GM04504 (cell line): ENCODE measurements at regions not wholly inside any gene's neighbourhood (a gene's known extent, or its start where the extent isn't known, plus 50 kb on each side); places are given as distances from the start of the nearest gene placed in this dataset.

Experiments used
- DNase-seq: peaks from one replicate; pipeline ENCODE4 v3.0.0-alpha.2; 2012; ENCODE audit warnings: low read depth

DNA sequence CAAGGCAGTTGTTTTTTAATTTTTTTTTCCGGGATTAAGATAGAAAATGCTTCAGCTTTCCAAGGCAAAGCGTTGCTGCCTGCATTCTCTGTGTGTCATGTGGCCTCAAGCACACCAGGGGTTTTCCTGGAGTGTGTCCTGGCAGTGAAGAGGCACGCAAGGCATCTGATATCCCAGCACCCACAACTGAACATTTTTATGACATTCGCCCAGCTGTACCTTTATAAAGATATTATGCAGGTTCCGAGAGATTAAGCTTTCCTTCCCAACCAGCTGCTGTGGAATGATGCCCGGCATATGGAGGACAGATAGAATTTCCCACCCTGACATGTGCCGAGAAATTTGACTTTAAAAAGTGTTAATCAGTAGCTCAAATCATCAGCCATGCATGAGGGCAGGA, 205.6 kb downstream of the GADD45G start:
- no peak for DNase-seq

DNA sequence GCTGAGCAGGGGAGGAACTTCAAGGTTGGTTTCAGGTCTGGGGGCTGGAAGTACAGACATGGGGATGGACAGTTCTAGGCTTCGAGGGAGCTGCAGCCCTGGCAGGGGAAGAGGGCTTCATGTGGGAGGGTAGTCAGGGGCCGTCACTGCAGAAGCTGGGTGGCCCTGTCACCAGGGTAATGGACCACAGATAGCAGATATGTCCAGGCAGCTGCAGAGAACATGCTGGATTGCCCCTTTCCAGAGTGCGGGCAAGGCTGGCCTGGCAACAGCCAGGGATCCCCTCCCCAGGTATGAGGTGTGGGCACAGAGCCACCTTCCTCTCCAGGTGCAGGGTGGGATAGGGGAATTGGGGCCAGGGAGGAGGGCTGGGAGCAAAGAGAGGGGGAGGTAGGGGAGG, 206.5 kb downstream of the GADD45G start:
- no peak for DNase-seq

DNA sequence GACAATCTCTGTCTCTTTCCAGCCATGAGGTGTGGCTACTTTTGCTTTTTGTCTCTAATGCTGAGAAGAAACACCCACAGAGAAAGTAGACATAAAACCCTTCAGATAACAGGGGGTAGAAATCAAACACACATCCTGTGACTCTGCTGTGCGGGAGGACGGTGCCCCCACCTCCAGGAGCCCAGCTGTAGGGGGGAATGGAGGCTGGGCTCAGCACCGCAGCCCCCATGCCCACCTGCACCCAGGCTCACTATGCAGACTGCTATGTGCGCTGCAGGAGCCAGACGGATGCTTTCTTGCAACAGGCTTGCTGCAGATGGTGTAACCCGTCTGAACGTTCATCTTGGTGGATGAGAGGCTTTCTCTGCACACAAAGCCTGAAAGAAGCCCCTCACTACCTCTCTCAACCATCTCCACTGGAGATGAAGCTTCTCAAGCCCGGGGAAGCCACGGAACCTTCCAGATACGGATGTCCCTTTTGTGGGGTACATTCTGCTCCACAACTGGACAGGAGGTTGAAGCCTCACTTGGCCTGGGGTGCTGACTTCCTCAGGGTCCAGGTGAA, 207.2 kb downstream of the GADD45G start:
- no peak for DNase-seq

DNA sequence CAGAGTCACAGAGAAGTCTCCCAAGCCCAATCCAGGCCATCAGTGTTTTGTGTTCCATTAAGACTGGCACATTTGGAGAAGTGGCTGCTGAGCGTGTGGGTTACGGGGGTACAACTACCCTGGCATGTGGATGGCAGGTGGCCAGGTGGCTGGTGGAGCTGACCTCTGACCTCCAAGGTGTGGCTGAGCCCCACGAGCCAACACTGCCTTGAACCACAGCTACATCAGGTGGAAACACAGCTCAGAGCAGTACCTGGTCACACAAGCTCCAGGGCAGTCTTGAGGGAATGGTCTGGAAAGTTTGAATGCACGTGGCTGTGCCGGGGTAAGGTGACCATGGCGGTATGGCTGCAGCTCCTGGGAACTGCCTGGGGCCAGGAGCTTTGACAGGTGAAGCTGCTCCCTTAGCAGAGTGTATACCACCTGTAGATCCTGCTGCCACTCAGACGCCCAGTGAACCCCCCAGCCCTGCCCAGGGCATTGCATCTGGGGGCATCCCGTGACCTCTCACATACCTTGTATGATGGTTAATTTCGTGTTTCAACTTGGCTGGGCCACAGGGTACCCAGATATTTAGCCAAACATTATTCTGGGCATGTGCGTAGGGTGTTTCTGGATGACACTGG, 207.9 kb downstream of the GADD45G start:
- no peak for DNase-seq

- no peak for DNase-seq
These were observed 208.7 kb downstream of the GADD45G start for GRCh38 chr9:89813482-89813881.

DNA sequence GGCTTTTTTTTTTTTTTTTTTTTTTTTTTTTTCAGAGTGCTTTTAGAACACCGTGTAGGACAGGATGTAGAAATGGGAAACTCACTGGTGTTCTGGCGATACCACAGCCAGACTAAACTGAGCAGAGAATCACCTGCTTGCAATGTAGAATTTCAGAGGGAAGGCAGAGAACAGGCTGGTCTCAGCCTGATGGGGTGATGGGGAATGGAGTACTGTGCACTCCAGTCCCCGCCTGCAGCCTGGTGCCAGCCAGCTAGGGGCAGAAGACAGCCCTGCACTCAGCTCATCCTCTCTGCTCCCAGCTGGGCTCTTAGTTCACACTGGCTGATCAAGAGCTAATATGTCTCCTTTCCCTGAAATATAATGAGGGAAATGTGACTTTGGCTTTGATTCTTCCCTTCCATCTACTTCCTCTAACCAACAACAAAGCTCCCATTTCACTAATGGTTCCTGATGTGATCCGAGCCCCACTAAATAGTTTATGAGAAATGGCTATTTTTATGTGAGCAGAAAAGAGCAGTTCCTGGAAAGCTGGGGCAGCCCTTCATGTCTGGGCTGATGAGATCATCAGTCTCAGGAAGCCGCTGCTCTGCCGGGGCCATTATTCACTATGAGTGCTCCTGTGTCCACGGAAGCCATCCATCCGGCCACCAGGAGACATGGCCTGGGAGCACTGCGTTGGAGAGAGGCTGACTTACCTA, 209.7 kb downstream of the GADD45G start:
- DNase-seq, result peak; percentile 7

- no peak for DNase-seq
These were observed 210.5 kb downstream of the GADD45G start for GRCh38 chr9:89815061-89815902.

DNA sequence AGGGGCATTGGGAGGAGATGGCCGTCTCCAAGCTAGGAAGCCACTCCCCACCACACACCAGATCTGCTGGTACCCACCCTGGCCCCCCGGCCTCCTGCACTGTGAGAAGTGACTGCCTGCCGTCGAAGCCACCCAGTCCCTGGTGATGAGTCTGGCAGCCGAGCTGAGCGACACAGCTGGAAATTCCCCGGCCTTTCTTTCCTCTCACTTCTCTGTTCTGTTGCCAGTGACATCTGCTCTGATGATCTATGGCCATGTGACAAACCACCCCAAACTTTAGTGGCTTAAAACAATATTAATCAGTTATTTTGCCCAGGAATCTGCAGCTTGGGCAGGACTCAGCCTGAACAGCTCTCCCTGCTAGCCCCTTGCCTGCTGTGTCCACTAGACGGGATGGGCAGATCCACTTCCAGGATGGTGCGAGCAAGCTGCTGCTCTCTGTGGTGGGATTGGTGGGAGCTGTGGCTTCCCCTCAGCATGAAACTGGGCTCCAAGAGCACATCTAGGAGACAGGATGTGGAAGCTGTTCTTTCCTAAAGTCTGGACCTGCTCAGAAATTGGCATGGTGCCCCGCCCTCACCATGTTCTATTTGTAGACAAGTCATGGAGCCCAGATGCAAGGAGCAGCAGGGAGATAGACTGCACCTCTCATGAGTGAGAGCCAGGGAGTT, 211.2 kb downstream of the GADD45G start:
- DNase-seq, result no peak

DNA sequence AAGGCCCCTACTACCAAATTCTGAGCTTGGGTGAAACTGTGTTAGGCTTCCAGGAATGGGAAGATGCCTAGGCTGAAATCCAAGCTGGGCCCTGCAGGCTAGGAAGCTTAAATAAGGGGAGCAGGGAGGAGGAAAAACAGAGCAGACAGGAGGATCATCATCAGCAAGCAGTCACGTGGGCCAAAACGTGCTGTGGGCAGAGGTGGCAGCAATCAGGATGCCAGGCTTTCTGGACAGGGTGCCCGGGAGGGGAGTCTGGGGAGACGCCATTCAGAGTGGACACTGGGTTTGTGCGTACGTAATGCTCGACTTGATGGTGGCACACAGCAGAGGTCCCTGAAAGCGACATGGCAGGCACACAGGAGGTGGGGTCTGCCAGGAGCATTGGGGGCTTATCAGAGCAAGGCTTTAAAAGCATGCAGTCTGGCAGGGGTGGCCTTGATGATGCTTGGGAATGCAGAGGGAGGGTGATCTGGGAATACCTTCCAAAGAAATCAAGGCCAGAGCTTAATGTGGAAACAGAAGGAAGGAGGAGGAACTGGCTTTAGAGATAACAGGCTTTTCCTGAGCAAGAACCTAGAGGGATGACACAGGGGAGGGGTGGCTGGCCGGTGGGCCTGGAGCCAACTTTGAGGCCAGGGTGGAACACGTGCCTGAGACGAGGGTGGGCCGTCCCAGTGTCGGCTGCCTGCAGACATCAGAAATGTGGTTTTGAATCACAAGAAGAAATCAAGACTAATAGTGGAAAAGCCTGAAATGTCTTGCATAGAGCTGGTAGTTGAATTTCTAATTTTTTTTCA, 212.5 kb downstream of the GADD45G start:
- DNase-seq, result no peak

DNA sequence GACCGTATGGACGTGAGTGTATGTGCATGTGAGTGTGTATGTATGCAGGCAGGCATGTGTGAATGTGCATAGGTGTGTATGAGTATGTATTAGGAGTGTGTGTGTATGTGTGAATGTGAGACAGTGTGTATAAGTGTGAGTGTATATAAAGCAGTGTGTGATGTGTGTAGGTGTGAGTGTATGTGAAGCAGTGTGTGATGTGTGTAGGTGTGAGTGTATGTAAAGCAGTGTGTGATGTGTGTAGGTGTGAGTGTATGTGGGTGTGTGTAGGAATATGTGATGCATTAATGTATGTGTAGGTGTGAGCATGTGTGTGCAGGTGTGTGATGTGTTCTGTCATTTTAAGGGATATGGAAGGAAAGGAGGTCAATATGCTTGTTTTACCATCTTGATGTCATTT, 215.5 kb downstream of the GADD45G start:
- no peak for DNase-seq

GRCh38 chr9:89821081-89821480, 216.3 kb downstream of the GADD45G start:
- no peak for DNase-seq

DNA sequence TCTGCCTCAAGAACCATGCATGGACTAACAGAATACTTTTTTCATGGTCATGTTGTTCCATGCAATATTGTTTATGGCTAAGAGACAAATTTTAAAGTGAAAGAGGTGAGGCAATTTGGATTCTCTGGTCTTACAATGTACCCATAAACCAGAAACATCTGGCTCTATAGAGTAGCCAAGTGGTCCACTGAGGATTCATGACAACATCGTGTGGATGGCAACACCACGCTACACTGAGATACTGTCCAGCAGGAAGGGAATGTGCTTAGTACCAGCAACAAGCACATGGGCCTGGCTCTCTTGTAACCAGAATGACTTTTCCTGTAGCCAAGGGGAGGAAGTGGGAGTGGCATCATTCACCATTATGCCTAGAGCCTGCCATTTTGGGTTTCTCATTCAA, 218.2 kb downstream of the GADD45G start:
- DNase-seq, result no peak

DNA sequence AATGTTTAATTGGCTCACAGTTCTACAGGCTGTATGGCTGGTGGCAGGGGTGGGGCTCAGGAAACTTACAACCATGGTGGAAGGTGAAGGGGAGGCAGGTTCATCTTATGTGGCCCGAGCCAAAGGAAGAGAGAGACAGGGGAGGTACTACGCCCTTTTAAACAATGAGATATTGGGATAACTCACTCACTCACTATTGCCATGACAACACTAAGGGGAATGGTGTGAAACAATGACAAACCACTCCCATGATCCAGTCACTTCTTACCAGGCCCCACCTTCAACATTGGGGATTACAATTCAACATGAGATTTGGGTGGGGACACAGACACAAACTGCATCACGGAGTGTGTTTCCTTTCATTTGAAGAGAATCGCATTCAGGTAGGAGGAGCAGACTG, 220.9 kb downstream of the GADD45G start:
- DNase-seq, result no peak

DNA sequence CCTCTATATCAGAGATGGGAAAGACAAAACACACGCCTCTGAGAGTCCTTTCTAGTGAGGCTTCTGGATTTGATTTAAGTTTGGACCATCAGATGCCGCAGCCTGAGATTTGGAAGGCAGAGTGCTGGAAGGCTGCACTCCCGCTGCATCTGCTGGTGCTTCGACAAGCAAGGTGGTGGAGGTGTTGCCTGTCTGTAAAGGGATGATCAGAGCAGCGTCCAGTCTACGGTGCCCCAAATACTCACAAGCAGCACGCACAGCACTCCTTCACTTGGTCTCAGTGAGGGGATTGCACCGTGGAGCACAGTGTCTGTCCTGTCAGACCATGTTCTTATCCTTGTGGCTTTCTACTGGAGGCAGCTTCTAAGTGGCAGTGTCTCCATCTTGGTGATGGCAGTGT, 221.4 kb downstream of the GADD45G start:
- DNase-seq, result no peak

- DNase-seq, result no peak
These were observed 224.5 kb downstream of the GADD45G start for GRCh38 chr9:89829346-89829745.

DNA sequence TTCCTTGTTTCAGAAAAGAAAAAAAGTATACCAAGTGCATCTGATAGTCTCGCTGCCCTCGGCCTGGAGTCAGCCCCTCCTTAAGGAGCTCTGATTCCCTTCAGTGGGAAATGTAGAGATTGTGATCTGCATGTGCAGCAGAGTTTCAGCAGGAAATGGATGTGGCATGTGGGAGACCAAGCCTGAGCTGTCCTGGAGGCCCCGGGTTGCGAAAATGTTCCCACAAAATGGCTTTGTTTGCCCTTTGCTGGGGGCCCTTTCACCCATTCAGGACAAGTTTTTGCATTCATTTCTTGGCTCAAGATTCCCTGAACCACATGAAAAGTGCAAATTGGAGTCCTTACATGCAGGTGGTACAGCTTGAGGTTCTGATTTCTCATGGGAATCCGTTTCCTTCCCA, 230.9 kb downstream of the GADD45G start:
- DNase-seq, result no peak

DNA sequence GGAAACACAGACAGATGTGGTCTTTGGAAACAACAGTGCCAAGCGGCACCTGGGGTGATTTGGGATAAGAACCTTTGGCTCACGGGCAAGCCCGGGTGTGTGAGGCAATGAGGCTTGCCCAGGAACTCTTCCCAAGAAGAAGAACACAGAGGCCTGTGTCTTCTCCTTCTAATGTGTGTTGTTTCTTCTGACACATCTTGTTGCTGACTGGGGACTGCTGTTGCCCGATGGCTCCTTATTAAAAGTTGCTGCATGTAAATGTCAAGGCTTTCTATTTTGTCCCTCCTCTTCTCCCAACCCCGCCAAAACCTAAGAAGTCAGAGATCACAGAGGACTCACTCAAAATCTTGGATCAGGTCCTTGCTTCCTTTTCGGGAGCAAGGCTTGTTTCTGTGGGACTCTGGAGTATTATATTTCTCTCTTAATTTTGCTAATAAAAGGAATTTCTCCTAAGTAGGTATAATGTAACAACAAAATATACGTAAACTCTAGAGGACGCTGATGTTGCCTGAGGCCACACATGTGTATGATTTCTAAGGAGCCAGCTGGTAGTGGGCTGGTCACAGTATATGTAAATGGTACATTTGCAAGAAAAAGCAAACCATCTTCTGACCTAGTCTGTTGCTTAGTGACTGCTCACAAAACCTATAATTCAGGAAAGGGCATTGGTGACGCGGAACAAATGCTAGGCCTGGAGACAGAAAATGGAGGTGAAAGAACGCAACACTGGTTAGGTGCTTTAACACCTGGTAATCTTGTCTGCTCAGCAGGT, 232.5 kb downstream of the GADD45G start:
- DNase-seq, result no peak

DNA sequence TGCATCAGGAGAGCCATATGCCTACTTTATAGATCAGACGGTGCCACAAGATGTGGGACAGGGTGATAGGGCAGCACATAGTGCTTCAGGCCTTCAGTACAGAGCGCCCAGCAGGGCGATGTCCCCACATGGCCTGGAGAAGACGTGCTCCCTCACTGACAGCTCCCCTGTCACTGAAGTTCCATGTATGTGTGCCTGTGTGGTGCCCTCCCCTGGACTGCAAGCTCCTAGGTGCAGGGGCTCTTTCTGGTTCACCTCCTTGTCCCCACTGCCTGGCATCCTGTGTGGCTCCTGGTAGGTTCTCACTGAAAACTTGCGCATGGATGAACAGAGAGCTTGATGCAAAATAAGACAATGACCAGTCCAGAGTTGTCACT, 233.1 kb downstream of the GADD45G start:
- no peak for DNase-seq

GRCh38 chr9:89838621-89839020, 233.8 kb downstream of the GADD45G start:
- no peak for DNase-seq

DNA sequence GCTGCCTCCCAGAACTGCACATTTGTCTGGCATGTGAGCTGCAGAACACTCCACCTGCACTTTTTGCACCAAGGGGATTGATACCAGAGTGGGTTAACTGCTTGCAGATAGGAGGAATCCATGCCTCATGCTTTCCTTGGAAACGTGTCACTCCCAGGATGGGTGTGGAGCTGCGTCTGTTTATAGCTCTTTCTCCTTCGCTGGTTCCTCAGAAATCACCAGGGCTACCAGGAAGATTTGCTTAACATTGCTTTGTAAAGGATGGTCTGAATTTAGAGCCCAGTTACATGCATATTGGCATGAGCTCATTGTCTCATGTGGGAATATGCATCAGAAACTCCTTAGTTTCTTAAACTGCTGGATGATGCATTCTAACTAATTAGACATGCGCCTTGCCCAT, 234.6 kb downstream of the GADD45G start:
- DNase-seq, result no peak

- DNase-seq, result no peak
These were observed 235.1 kb downstream of the GADD45G start for GRCh38 chr9:89839952-89840351.
